HFFc6 (cell line): ENCODE measurements at regions not wholly inside any gene's neighbourhood (a gene's known extent, or its start where the extent isn't known, plus 50 kb on each side); places are given as distances from the start of the nearest gene placed in this dataset.

Experiments
- DNase-seq: peaks from one replicate; pipeline ENCODE4 v3.0.0-alpha.2; 2018
- H3K27ac Mint-ChIP-seq: 2 replicates; pipeline ENCODE4 v1.8.0; 2020; ENCODE audit warnings: mild to moderate bottlenecking, mixed read lengths
- H3K27me3 Mint-ChIP-seq: 2 replicates; pipeline ENCODE4 v1.8.0; 2021; ENCODE audit warnings: mild to moderate bottlenecking, moderate library complexity, mixed read lengths; ENCODE audit not compliant: insufficient read depth
- H3K36me3 Mint-ChIP-seq: 2 replicates; pipeline ENCODE4 v1.8.0; 2021; ENCODE audit warnings: low read depth, mixed read lengths
- H3K4me1 Mint-ChIP-seq: 2 replicates; pipeline ENCODE4 v1.8.0; 2020; ENCODE audit warnings: low read depth, mixed read lengths
- H3K4me3 Mint-ChIP-seq: 2 replicates; pipeline ENCODE4 v1.8.0; 2020; ENCODE audit warnings: mild to moderate bottlenecking, moderate library complexity, mixed read lengths
- H3K9me3 Mint-ChIP-seq: 2 replicates; pipeline ENCODE4 v1.8.0; 2020; ENCODE audit warnings: mild to moderate bottlenecking, mixed read lengths
- CTCF ChIP-seq: fragments of 200-600 bp; sonication (generic); IDR thresholded peaks from 2 replicates; pipeline ENCODE4 v1.5.0; 2021; ENCODE audit warnings: antibody characterized with exemption, mild to moderate bottlenecking

GRCh38 chr11:134756811-134757540 is 344.9 kb upstream of the B3GAT1 start:
- DNase-seq, result no peak
- Mint-ChIP-seq H3K4me1 (no peaks in the 10 kb centered on the region), H3K4me3 (no peak overlapping the region), H3K36me3 (no peaks in the 10 kb centered on the region; the same call in none of the 2 replicates), H3K27ac (no peak overlapping the region), H3K27me3 (no peaks in the 10 kb centered on the region; the same call in 1 of the 2 replicates), H3K9me3 (peaks cover 71% of the 10 kb centered on the region)
- no peak for TF ChIP-seq CTCF

- no peaks in the 10 kb centered on the region; the same call in none of the 2 replicates for H3K36me3 Mint-ChIP-seq
- no peak overlapping the region for H3K27ac Mint-ChIP-seq
- H3K4me1 Mint-ChIP-seq, result no peaks in the 10 kb centered on the region
- no peaks in the 10 kb centered on the region; the same call in 1 of the 2 replicates for H3K27me3 Mint-ChIP-seq
- no peak for DNase-seq
- peaks cover 75% of the 10 kb centered on the region for H3K9me3 Mint-ChIP-seq
- TF ChIP-seq CTCF, result no peak
- H3K4me3 Mint-ChIP-seq, result no peak overlapping the region
These were observed 343.5 kb upstream of the B3GAT1 start for GRCh38 chr11:134755535-134755934.

GRCh38 chr11:134754521-134755198 is 342.6 kb upstream of the B3GAT1 start:
- DNase-seq, result no peak
- no peak overlapping the region for H3K4me3 Mint-ChIP-seq
- H3K27ac Mint-ChIP-seq, result no peak overlapping the region
- H3K9me3 Mint-ChIP-seq, result peaks cover 83% of the 10 kb centered on the region
- H3K27me3 Mint-ChIP-seq, result no peaks in the 10 kb centered on the region; the same call in 1 of the 2 replicates
- TF ChIP-seq CTCF, result no peak
- H3K4me1 Mint-ChIP-seq, result no peaks in the 10 kb centered on the region
- no peaks in the 10 kb centered on the region; the same call in none of the 2 replicates for H3K36me3 Mint-ChIP-seq

GRCh38 chr11:134753771-134754520 is 341.9 kb upstream of the B3GAT1 start:
- Mint-ChIP-seq H3K4me1 (no peaks in the 10 kb centered on the region), H3K27me3 (no peaks in the 10 kb centered on the region; the same call in 1 of the 2 replicates), H3K4me3 (no peak overlapping the region), H3K27ac (no peak overlapping the region), H3K9me3 (peaks cover 84% of the 10 kb centered on the region), H3K36me3 (peaks cover 6% of the 10 kb centered on the region)
- no peak for TF ChIP-seq CTCF
- DNase-seq, result no peak

- H3K27me3 Mint-ChIP-seq, result no peaks in the 10 kb centered on the region; the same call in 1 of the 2 replicates
- no peaks in the 10 kb centered on the region for H3K4me1 Mint-ChIP-seq
- H3K9me3 Mint-ChIP-seq, result peaks cover 89% of the 10 kb centered on the region
- no peak overlapping the region for H3K27ac Mint-ChIP-seq
- no peak for DNase-seq
- no peak overlapping the region for H3K4me3 Mint-ChIP-seq
- no peak for TF ChIP-seq CTCF
- peaks cover 6% of the 10 kb centered on the region for H3K36me3 Mint-ChIP-seq
These were observed 341.1 kb upstream of the B3GAT1 start for GRCh38 chr11:134752964-134753770.
